ENCODE measurements at regions not wholly inside any gene's neighbourhood (a gene's known extent, or its start where the extent isn't known, plus 50 kb on each side); places are given as distances from the start of the nearest gene placed in this dataset.

GRCh38 chr13:110790371-110790770 is 76.9 kb downstream of the ING1 start:
- Histone ChIP-seq H3K36me3 (no peaks in the 10 kb centered on the region), H3K27ac (replicated peaks) (no peak overlapping the region), H3K4me1 (no peaks in the 10 kb centered on the region), H3K9me3 (replicated peaks) (peaks cover 42% of the 10 kb centered on the region), H3K27me3 (ENCODE audit: low read depth) (peaks cover 14% of the 10 kb centered on the region), H3K4me3 (no peak overlapping the region)
- DNase-seq, result no peak
- TF ChIP-seq CTCF (IDR thresholded peaks at IDR 0.05; ENCODE audit: borderline replicate concordance), result no peak
- intact Hi-C loops (cut with micrococcal nuclease), result no loop called here

- intact Hi-C loops (cut with micrococcal nuclease), result no loop called here
- no peaks in the 10 kb centered on the region for H3K36me3 ChIP-seq
- H3K27me3 ChIP-seq (ENCODE audit: low read depth), result peaks cover 44% of the 10 kb centered on the region
- H3K9me3 ChIP-seq (replicated peaks), result peaks cover 42% of the 10 kb centered on the region
- no peaks in the 10 kb centered on the region for H3K4me1 ChIP-seq
- DNase-seq, result no peak
- no peak overlapping the region for H3K4me3 ChIP-seq
- TF ChIP-seq CTCF (IDR thresholded peaks at IDR 0.05; ENCODE audit: borderline replicate concordance), result no peak
- no peak overlapping the region for H3K27ac ChIP-seq (replicated peaks)
These were observed 80.7 kb downstream of the ING1 start for GRCh38 chr13:110794209-110794608.

GRCh38 chr13:110797230-110797877 is 83.9 kb downstream of the ING1 start:
- Histone ChIP-seq H3K4me3 (no peak overlapping the region), H3K9me3 (replicated peaks) (peaks cover 17% of the 10 kb centered on the region), H3K4me1 (no peaks in the 10 kb centered on the region), H3K27ac (replicated peaks) (no peak overlapping the region), H3K27me3 (ENCODE audit: low read depth) (peaks cover 75% of the 10 kb centered on the region), H3K36me3 (no peaks in the 10 kb centered on the region)
- intact Hi-C loops (cut with micrococcal nuclease), result no loop called here
- no peak for TF ChIP-seq CTCF (IDR thresholded peaks at IDR 0.05; ENCODE audit: borderline replicate concordance)
- no peak for DNase-seq

GRCh38 chr13:110798081-110798994 is 84.8 kb downstream of the ING1 start:
- no peak for DNase-seq
- intact Hi-C loops (cut with micrococcal nuclease), result no loop called here
- TF ChIP-seq CTCF (IDR thresholded peaks at IDR 0.05; ENCODE audit: borderline replicate concordance), result no peak
- Histone ChIP-seq H3K36me3 (no peaks in the 10 kb centered on the region), H3K27me3 (ENCODE audit: low read depth) (peaks cover 76% of the 10 kb centered on the region), H3K27ac (replicated peaks) (no peak overlapping the region), H3K4me3 (no peak overlapping the region), H3K9me3 (replicated peaks) (peaks cover 7% of the 10 kb centered on the region), H3K4me1 (no peaks in the 10 kb centered on the region)

GRCh38 chr13:110799246-110800236 is 86.0 kb downstream of the ING1 start:
- intact Hi-C loops (cut with micrococcal nuclease), result no loop called here
- no peak for TF ChIP-seq CTCF (IDR thresholded peaks at IDR 0.05; ENCODE audit: borderline replicate concordance)
- no peaks in the 10 kb centered on the region for H3K9me3 ChIP-seq (replicated peaks)
- H3K27ac ChIP-seq (replicated peaks), result peak overlapping the region; percentile 79
- H3K4me3 ChIP-seq, result peak overlapping the region; percentile 49
- H3K27me3 ChIP-seq (ENCODE audit: low read depth), result peaks cover 80% of the 10 kb centered on the region
- no peaks in the 10 kb centered on the region for H3K4me1 ChIP-seq
- no peaks in the 10 kb centered on the region for H3K36me3 ChIP-seq
- DNase-seq, result no peak
